ENCODE measurements at regions not wholly inside any gene's neighbourhood (a gene's known extent, or its start where the extent isn't known, plus 50 kb on each side); places are given as distances from the start of the nearest gene placed in this dataset.

GRCh38 chr21:35582731-35583130, 477.6 kb downstream of the SETD4 start:
- WGBS (ENCODE audit: insufficient coverage, low coverage, low lambda C conversion rate, missing lambda C conversion rate): 8% methylated on average over 1 of the region's 1 CpG
- no peaks in the 10 kb centered on the region for H3K36me3 ChIP-seq
- peaks cover 0 to 6% (median 0%) of the 10 kb centered on the region in 4 donors for H3K4me1 ChIP-seq
- DNase-seq (no peak), ATAC-seq (no peak)
- H3K4me3 ChIP-seq: no peak overlapping the region
- TF ChIP-seq POLR2A (IDR thresholded peaks at IDR 0.05) (no peak), CTCF (IDR thresholded peaks at IDR 0.05) (no peak)
- intact Hi-C loops (cut with DNase I): no loop called here
- H3K9me3 ChIP-seq: no peaks in the 10 kb centered on the region
- no peaks in the 10 kb centered on the region for H3K27me3 ChIP-seq
- H3K27ac ChIP-seq: no peak overlapping the region

- H3K4me1 ChIP-seq: peaks cover 0 to 3% (median 0%) of the 10 kb centered on the region in 4 donors
- intact Hi-C loops (cut with DNase I): no loop called here
- WGBS (ENCODE audit: insufficient coverage, low coverage, low lambda C conversion rate, missing lambda C conversion rate): 44% methylated on average over 1 of the region's 1 CpG
- H3K4me3 ChIP-seq: no peak overlapping the region
- DNase-seq: no peak
- no peak for ATAC-seq
- no peaks in the 10 kb centered on the region for H3K36me3 ChIP-seq
- TF ChIP-seq POLR2A (IDR thresholded peaks at IDR 0.05) (no peak), CTCF (IDR thresholded peaks at IDR 0.05) (no peak)
- H3K9me3 ChIP-seq: no peaks in the 10 kb centered on the region
- no peaks in the 10 kb centered on the region for H3K27me3 ChIP-seq
- H3K27ac ChIP-seq: no peak overlapping the region
Observed at GRCh38 chr21:35581640-35582039, 478.7 kb downstream of the SETD4 start.

- Histone ChIP-seq H3K9me3 (no peaks in the 10 kb centered on the region), H3K4me1 (no peaks in the 10 kb centered on the region), H3K36me3 (no peaks in the 10 kb centered on the region), H3K27ac (no peak overlapping the region), H3K27me3 (no peaks in the 10 kb centered on the region), H3K4me3 (no peak overlapping the region)
- TF ChIP-seq POLR2A (IDR thresholded peaks at IDR 0.05): no peak
- TF ChIP-seq CTCF (IDR thresholded peaks at IDR 0.05): no peak
- intact Hi-C loops (cut with DNase I): no loop called here
- DNase-seq (no peak), ATAC-seq (no peak)
- WGBS (ENCODE audit: insufficient coverage, low coverage, low lambda C conversion rate, missing lambda C conversion rate): 44% methylated on average over 2 of the region's 2 CpGs
Observed at GRCh38 chr21:35579520-35580293, 480.6 kb downstream of the SETD4 start.

- DNase-seq: no peak
- Histone ChIP-seq H3K27me3 (no peaks in the 10 kb centered on the region), H3K27ac (no peak overlapping the region), H3K36me3 (no peaks in the 10 kb centered on the region), H3K4me3 (no peak overlapping the region), H3K9me3 (no peaks in the 10 kb centered on the region), H3K4me1 (peaks cover 0 to 4% (median 0%) of the 10 kb centered on the region in 4 donors)
- ATAC-seq: no peak
- no peak for TF ChIP-seq CTCF (IDR thresholded peaks at IDR 0.05)
- TF ChIP-seq POLR2A (IDR thresholded peaks at IDR 0.05): no peak
- 79% methylated on average over 12 of the region's 12 CpGs for WGBS (ENCODE audit: insufficient coverage, low coverage, low lambda C conversion rate, missing lambda C conversion rate)
- intact Hi-C loops (cut with DNase I): no loop called here
Observed at GRCh38 chr21:35578831-35579471, 481.4 kb downstream of the SETD4 start.
